ENCODE measurements at regions not wholly inside any gene's neighbourhood (a gene's known extent, or its start where the extent isn't known, plus 50 kb on each side); places are given as distances from the start of the nearest gene placed in this dataset.

DNA sequence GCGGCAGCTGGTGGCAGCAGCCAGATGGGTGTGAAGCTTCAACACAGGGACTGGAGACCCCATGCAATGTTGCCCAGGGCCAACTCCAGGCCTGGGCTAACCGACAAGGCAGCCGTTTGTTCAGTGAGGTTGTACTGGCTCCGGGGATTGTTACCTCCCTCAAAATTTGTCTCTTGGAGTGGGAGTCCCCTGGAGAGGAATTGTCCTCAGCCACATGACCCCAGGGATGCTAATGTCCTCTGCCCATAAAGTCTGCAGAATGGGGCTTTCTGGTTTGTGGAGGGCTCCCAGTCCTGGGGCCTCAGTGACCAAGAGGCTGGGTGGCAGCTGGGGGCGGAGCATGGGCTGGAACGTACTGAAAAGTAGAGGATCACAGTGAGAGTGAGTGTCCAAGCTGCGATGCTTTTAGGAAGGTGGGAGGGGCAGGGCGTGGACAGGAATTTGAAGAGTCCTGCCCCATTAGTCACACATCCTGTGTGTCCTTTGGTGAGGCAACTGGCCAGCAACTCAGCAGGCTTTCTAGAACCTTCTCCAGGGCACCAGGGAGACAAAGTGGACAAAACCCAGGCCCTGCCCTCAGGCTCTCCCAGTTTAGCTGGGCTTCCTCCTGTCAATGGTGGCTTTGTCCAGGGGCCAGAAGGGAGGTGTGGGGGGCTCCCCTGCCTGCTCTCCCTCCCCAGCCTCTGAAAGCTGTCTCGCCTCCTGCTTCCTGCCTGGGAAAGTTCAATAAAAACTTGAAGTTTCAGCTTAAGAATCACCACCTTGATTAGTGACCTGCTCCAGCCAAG, 114.0 kb downstream of the NSG2 start:
- in situ Hi-C loops (cut with HindIII; ENCODE audit: low sequenced_read_pairs) = no loop called here

DNA sequence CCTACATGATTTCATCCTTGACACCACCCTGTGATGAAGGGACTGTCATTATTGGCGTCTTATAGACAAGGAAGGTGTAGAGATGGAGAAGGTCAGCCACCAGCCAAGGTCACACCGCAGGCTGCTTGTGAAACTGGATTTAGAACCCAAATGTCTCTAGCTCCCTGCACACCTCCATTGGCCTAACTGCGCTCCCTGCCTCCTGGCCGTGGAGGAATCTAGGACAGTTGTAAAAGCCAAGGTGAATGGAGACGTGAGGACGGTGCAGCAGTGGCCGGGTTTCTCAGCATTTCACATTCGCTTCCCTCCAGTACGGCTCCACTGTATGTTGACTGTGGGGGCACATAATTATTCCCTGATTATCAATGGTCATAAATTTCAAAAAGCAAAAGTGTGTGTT, 119.9 kb downstream of the NSG2 start:
- in situ Hi-C loops (cut with HindIII; ENCODE audit: low sequenced_read_pairs) = no loop called here

DNA sequence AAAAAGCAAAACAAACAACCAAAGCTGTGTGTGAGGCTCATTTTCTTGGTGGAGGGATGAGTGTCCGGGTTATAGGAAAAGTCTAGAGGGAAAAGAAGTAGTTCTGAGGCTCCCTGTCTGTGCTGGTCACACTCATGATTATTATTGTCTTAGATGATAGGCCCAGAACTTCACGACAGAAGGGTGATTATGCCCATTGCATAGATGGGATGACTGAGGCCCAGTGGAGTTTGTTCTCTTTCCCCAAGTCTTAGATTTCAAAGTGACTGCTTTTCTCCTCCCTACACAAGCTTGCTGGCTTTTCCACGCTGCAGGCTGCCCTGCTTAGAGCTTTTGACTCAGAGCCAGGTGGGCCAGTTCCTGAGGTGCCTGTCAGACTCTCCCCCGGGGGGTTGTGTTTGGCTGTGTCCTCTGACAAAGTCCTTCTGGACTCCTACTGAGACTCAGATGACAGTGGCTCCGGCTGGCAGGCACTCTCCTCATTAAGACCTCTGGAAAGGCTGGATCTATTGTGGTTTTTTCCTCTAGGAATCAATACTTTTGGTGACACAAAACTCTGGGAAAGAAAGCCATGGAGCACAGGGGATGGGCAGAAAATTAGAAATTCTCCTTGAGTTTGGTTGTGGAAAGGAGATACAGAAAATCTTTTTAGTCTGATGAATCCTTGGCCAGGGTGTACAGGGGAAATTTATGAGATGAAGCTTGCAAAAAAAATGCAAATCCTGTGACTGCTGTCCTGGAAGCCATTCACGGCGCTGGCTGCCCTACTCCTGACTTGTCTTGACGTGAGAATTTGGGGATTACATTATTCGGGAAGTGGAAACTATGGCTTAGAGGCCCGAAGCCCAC, 120.9 kb downstream of the NSG2 start:
- in situ Hi-C loops (cut with HindIII; ENCODE audit: low sequenced_read_pairs) = no loop called here

DNA sequence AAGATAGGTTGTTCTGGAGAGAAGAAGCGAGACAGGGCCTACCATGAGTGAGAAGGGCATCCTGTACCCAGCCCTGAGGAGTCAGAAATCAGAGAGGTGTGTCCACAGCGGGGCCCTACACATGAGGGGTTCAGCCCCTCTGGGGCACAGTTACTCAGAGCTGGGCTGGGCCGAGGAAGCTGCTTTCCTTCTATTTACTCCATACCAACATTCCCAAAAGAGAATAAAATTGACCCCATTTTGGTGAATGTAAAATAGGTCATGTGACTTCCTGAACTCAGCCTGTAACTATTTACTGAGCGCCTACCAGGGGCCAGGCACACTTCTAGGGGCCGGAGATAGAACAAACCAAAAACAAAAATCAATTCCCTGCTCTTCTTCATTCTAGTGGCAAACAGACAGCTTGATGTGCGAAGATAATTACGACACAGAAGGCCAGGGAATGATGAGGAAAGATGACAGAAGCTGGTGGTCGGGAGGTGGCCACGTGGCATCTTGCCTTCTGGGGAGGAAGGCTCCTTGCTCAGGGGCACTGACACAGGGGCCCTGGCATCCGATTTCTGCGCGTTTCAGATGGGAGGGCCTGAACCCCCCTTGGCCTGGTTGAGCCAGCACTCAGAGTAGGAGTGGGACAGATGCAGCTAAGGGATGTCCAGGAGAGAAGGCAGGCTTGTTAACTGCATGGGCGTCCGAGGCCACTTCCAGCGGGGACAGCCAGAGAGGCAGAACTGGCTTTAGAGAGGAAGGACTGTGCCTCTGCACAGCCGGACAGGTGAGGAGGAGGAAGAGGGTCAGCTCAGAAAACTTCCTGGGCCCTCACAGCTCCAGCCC, 121.8 kb downstream of the NSG2 start:
- in situ Hi-C loops (cut with HindIII; ENCODE audit: low sequenced_read_pairs) = no loop called here

DNA sequence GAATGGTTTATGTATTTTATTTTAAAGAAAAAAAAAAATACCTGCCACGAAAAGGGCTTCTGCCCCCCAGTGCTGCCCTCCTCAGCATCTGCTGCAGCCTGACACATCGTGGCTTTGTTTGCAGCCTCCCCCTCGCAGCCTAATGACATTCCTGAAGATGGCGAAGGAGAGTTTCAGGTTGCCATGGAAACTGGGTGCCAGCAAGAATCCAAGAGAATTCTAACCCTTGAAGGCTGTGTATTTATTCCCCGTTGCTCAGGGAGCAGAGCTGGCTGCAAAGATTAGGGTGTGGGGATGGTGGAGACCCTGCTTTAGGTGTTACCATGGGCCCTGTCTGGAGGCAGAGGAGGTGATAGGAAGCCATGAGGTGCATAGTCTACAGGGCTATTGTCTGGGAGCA, 126.6 kb downstream of the NSG2 start:
- in situ Hi-C loops (cut with HindIII; ENCODE audit: low sequenced_read_pairs) = no loop called here

DNA sequence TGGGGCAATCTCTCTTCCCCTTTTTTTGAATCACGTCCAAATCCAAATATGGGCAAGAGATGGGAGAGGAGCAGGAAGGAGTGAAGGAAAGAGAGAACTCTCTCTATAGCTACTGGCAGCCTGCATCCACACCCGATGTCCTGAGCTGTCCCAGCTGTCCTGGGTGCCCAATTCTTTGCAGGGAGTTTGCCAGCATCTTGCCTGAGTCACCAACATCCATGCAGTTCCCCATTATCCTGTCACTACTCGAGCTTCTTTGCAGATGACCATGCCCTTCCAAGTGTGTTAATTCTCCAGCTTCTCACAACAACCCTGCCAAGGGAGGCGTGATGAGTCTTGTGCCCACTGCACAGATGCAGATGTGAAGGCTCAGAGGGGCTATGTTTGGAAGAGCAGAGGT, 127.1 kb downstream of the NSG2 start:
- in situ Hi-C loops (cut with HindIII; ENCODE audit: low sequenced_read_pairs) = no loop called here

DNA sequence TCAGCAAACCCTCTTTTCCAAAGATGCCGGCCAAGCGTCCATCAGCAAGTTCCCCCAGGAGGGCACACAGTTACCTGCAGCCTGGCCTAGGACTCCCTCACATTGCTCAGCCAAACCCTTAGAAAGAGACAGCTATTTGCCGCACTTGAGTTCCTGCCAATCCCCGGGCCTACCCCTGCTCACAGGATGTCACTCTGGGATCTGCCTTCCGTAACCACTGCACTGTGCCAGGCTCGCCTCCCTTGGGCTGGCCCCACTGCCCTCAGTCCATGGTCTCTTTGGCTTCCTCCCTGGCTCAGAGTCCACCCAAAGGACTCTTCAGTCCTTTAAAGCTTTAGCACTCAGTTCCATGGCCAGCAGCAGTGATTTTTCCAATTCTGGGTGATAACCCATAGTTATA, 128.3 kb downstream of the NSG2 start:
- in situ Hi-C loops (cut with HindIII; ENCODE audit: low sequenced_read_pairs) = no loop called here

DNA sequence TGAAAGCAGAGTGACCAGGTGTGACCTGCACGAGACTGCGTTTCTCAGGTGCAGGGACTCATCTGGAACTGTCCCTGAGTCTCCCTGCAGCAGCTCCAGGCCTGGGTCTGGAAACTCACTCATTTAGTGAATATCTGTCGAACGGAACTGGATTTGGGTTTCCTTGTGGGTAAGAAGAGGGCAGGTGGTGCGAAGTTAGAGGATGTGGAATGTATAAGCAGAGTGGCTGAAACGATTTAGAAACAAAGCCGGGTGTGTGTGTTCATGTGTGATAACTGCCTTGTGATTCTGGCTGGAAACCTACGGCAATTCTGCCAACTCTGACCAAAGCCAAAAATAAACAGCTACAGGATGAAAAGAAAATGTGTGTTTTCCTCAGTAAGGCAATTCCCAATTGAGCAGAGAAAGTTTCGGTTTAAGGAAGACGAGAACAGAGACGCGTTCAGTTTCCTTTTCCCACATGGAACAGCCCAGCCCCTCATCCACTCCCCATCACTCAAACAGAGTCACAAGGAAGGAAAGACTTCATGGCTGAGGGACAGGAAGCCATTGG, 130.3 kb downstream of the NSG2 start:
- in situ Hi-C loops (cut with HindIII; ENCODE audit: low sequenced_read_pairs) = loop anchor here (5.0 kb wide), 1 partner anchor 62 kb away; no protein-coding TSS in a partner anchor

DNA sequence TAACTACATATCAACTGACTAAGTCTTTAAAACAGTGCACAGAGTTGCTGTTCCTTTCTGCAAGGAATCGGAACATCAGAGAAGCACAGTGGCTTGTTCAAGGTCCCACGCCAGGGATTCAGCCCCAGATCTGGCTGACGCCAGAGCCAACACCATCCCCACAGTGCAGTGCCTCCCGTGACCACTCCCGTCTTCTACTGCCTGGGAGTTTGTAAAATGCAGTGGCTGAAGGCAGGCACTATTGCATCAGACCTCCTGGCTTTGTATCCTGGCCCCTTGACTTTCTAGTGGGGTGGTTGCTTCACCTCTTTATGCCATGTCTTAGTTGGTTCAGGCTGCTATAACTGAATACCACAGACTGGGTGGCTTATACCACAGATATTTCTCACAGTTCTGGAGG, 131.0 kb downstream of the NSG2 start:
- in situ Hi-C loops (cut with HindIII; ENCODE audit: low sequenced_read_pairs) = loop anchor here (5.0 kb wide), 1 partner anchor 61 kb away; no protein-coding TSS in a partner anchor

DNA sequence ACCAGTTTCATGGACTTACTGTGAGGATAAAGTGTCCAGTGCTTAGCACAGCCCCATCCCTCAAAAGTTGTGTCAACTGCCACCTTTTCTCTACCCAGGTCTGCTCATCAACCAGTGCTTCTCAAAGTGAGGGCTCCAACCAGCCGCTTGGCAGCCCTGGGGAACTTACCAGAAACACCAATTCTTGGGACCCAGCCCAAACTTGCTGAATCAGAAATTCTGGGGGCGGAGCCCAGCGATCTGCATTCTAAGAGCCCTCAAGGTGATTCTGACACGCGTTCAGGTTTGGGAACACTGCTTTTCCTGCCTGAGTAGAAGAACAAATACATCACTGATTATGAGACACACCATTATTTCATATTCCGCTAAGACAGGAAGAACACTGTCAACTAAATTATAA, 132.0 kb downstream of the NSG2 start:
- in situ Hi-C loops (cut with HindIII; ENCODE audit: low sequenced_read_pairs) = loop anchor here (5.0 kb wide), 1 partner anchor 60 kb away; no protein-coding TSS in a partner anchor

DNA sequence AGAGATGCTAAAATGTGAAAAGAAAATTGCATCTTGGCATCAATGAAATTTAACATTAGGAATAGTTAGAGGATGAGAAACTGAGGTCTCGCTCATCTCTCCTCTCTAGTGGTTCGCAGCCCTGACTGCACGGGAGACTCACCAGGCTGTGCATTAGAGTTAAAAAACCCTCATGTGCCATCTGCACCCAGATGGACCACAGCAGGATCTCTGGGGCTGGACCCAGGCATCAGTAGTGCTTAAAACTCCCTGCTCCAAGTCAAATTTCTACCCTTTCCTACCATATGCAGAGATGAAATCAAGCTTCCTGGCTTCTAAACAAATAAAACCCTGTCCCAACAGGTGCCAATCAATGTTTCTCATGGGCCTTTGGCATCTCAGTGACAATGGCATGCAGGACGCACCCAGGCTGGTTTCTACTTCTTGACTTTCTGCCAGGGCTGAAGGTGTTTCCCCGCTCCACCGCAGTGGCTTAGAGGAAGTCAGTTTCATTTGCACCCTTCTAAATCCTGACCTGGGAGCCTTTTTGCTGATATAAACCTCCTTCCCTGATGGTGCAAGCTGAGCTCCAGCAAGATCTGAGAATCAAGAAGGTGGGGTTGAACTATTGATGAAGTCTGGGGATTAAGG, 132.6 kb downstream of the NSG2 start:
- in situ Hi-C loops (cut with HindIII; ENCODE audit: low sequenced_read_pairs) = loop anchor here (5.0 kb wide), 1 partner anchor 59 kb away; no protein-coding TSS in a partner anchor

DNA sequence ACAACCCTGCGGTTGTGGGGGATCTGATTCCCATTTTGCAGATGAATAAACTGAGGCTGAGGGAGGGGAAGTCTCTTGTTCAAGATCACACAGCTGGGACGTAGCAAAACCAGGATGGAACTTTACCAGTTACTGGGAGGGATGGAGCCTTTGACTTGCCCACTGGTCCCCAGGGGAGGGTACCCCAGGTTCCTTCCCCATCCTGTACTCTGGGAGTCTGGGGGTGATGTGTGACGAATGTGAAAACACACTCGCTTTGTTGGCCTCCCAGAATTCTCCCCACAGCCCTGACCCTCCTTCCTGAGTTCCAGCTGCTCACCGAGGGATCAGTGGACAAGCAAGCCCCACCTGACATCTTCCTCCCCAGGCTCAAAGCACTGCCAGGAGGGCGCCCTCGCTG, 135.1 kb downstream of the NSG2 start:
- in situ Hi-C loops (cut with HindIII; ENCODE audit: low sequenced_read_pairs) = no loop called here

DNA sequence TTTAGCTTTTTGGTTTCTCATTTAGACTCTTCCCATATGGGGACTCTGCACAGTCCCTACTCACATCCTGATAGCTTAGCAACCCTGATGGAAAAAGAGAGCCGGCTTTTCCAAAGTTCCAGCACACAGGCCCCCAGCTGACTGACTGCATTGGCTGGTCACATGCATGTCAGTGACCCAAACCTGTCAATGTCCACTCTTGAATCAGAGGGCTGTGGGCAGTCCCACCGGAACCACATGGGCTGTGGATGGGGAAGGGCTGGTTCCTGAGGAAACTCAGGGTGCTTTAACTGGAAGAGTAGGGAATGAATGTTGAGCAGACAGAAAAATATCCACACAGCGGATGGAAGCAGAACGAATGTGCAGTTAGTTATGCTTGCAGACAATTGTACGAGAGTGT, 136.6 kb downstream of the NSG2 start:
- in situ Hi-C loops (cut with HindIII; ENCODE audit: low sequenced_read_pairs) = no loop called here

DNA sequence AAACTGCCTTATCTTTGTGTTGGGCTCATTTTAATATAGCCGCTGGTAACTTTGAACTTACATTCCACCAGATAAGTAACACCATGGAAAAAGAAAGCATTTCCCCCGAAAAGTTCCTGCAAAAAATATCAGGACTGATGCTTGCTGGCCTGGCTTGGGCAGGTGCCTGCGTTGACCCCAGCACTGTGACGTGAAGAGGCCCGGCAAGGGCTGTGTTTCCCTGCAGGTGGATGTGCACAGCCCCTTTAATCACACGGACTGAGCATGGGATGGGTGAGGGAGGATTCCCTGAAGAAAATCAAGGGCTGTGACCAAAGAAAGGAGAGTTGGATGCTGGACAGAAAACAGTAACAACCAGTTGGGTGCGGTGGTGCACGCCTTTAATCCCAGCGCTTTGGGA, 138.2 kb downstream of the NSG2 start:
- in situ Hi-C loops (cut with HindIII; ENCODE audit: low sequenced_read_pairs) = no loop called here

DNA sequence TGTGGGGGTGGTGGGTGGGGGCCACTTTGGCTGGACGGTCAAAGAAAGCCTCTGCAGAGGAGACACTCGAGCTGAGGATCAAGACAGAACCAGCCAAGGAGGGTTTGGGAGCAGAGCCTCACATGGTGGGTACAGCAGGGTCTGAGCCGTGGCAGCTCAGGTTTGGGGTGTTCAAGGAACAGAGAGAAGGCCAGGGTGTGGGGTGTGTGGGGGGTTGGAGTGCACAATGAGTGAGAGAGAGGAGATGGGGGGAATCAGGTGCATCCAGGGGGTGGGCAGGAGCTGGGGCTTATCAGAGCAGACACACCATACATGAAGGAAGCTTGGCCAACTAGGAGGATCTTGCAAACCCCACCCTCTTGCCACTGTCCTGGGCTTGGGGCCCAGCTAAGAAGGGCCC, 140.0 kb downstream of the NSG2 start:
- in situ Hi-C loops (cut with HindIII; ENCODE audit: low sequenced_read_pairs) = no loop called here

DNA sequence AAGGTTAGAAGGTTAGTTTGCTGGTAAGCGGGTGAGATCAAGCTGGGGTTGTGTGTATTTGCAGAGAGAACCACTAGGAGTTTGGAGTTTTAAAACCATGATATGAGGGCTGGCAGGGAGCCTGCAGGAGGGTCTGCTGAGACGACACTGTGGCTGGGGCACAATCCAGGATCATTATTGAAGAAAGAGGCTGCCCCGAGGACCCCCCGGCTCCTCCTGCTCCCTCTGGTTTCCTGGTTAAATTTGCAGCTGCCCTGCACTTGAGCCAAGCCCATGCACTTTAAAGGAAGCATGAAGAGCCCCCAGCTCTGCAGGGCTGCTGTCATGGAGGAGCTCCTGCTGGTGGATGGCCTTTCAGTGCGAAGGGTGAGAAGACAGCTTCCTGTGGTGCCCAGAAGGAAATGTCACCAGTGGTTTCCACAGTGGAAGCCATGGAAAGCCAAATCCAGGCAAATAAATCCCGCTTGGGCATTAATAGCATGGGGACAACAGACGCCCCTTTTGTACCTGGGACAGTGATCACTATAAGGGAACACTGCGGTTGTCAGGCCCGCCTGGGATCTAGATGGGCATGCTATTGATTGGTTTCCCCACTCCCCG, 140.7 kb downstream of the NSG2 start:
- in situ Hi-C loops (cut with HindIII; ENCODE audit: low sequenced_read_pairs) = no loop called here

DNA sequence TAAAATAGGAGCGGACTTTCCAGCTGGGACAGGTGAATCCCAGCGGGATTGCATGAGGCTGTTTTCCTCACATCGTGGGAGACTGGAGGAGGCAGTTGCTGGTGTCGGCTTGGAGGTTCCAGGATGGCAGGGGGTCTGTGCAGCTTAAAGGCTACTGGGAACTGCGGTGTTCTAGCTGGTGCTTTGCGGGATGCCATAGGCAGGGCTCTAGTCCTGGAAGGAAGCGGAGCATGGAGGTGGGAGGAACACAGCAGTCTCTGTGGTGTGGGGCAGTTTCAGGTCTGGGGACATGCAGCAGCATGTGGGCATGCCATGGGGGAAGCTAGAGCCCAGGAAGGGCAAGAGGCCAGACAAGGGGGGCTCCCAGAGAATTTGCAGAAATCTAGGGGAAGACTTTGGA, 141.5 kb downstream of the NSG2 start:
- in situ Hi-C loops (cut with HindIII; ENCODE audit: low sequenced_read_pairs) = no loop called here

DNA sequence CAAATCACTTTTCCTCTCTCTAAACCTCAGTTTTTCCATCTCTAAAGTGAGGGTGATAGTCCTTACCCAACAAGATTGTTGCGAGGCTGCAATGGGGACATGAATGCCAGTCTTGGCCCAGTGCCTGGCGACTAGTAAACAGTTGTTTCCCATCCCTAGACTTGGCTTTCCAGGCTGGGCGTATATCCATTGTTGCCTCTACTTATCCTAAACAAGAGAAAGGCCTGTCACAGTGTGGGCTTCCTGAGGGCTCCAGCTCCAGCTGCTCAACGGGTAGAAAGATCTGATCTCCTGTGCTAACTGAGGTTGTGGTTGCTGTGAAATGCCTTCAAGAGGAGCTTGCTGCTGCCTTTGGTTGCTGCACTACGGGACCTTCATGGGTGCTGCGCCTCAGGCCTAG, 142.0 kb downstream of the NSG2 start:
- in situ Hi-C loops (cut with HindIII; ENCODE audit: low sequenced_read_pairs) = no loop called here

DNA sequence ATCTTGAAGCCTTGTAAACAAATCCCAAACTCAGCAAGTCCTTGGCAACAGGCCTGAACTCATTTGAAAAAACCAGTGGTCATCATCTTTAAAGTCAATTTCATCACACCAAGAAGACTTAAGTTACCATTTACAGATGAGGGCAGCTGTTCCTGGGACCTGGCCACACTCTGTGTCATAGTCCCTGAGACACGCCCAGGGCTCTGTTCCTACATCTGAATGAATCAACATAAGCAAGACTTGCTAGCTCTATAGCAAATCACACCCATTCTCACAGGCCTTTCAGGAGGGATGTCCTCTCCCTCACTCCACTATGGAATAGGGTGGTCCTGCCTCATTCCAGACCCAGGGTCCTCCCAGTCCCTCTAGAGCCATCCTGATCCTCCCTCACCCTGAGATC, 142.8 kb downstream of the NSG2 start:
- in situ Hi-C loops (cut with HindIII; ENCODE audit: low sequenced_read_pairs) = no loop called here

Measured in DLD1 (cell line).